GM12891 (cell line): ENCODE measurements at regions not wholly inside any gene's neighbourhood (a gene's known extent, or its start where the extent isn't known, plus 50 kb on each side); places are given as distances from the start of the nearest gene placed in this dataset.

ENCODE experiments used
- POLR2A ChIP-seq: IDR thresholded peaks from 2 replicates; pipeline ENCODE4 v1.6.1; 2011; ENCODE audit warnings: low read depth, low read length, control low read depth
- POLR2AphosphoS5 ChIP-seq: IDR thresholded peaks from 2 replicates; pipeline ENCODE4 v1.6.1; 2011; ENCODE audit warnings: low read depth, low read length, control low read depth

DNA sequence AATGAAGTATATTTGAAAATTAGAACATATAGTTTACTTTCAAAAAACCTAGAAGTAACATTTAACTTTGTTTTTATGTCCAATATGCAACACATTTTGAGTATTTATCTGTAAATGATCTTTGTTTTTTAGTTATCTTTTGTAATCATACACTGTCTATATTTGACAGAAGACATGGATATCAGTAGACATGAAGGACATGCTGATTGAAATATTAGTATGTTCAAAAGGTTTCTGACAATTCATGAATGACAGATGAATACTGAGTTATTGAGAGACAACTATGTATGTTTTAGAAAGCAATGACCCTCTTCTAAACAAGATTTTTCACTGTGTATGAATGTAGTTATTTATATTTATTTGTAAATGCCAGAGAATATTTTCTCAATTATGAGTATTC is 215.6 kb upstream of the TMEFF2 start:
- TF ChIP-seq POLR2A (no peak), POLR2AphosphoS5 (no peak)
